GM23338 (cell line): ENCODE measurements at regions not wholly inside any gene's neighbourhood (a gene's known extent, or its start where the extent isn't known, plus 50 kb on each side); places are given as distances from the start of the nearest gene placed in this dataset.

Source experiments
- ATAC-seq: fragments of 200-7000 bp; cut with Tn5 transposase; 3 replicates; pipeline ENCODE4 v1.9.1; 2020
- DNase-seq: peaks from one replicate; pipeline ENCODE4 v3.0.0-alpha.2; 2015; ENCODE audit warnings: low spot score
- H2AFZ ChIP-seq: fragments of 200-600 bp; sonication (generic); 2 replicates; pipeline ENCODE4 v1.8.0; 2016; ENCODE audit warnings: antibody characterized with exemption, mild to moderate bottlenecking, moderate library complexity
- H3F3A ChIP-seq: fragments of 200-600 bp; sonication (generic); replicated peaks from 2 replicates; pipeline ENCODE4 v1.8.0; 2017; ENCODE audit warnings: antibody characterized with exemption, mixed run types, low read depth
- H3K27ac ChIP-seq: fragments of 200-600 bp; sonication (generic); 2 replicates; pipeline ENCODE4 v1.6.1; 2016; ENCODE audit warnings: low read depth
- H3K27me3 ChIP-seq: fragments of 200-600 bp; sonication (generic); 2 replicates; pipeline ENCODE4 v1.8.0; 2016; ENCODE audit warnings: mild to moderate bottlenecking, mixed run types, moderate library complexity; ENCODE audit not compliant: insufficient read depth
- H3K36me3 ChIP-seq: fragments of 200-600 bp; sonication (generic); 2 replicates; pipeline ENCODE4 v1.8.0; 2016; ENCODE audit warnings: mild to moderate bottlenecking; ENCODE audit not compliant: insufficient read depth
- H3K4me1 ChIP-seq: fragments of 200-600 bp; sonication (generic); 2 replicates; pipeline ENCODE4 v1.8.0; 2016; ENCODE audit warnings: mild to moderate bottlenecking, moderate library complexity; ENCODE audit not compliant: insufficient read depth
- H3K4me2 ChIP-seq: fragments of 200-600 bp; sonication (generic); 2 replicates; pipeline ENCODE4 v1.7.1; 2017; ENCODE audit warnings: mixed run types
- H3K4me3 ChIP-seq: fragments of 200-600 bp; sonication (generic); 2 replicates; pipeline ENCODE4 v1.6.1; 2016; ENCODE audit warnings: mixed run types
- H3K79me2 ChIP-seq: fragments of 200-600 bp; sonication (generic); replicated peaks from 2 replicates; pipeline ENCODE4 v1.8.0; 2017; ENCODE audit warnings: mild to moderate bottlenecking; ENCODE audit not compliant: insufficient read depth
- H3K9me2 ChIP-seq: fragments of 200-600 bp; sonication (generic); 2 replicates; pipeline ENCODE4 v1.8.0; 2017; ENCODE audit not compliant: insufficient read depth
- H4K20me1 ChIP-seq: fragments of 200-600 bp; sonication (generic); replicated peaks from 2 replicates; pipeline ENCODE4 v1.8.0; 2017; ENCODE audit warnings: mild to moderate bottlenecking; ENCODE audit not compliant: insufficient read depth
- H3K27ac Mint-ChIP-seq: 2 replicates; pipeline ENCODE4 v1.8.0; 2020; ENCODE audit warnings: inconsistent platforms, mild to moderate bottlenecking, moderate library complexity, mixed read lengths
- H3K27me3 Mint-ChIP-seq: 3 replicates; pipeline ENCODE4 v1.8.0; 2022; ENCODE audit warnings: low read depth, mild to moderate bottlenecking, moderate library complexity, mixed read lengths, inconsistent platforms; ENCODE audit not compliant: insufficient read depth, poor library complexity
- H3K36me3 Mint-ChIP-seq: 3 replicates; pipeline ENCODE4 v1.8.0; 2021; ENCODE audit warnings: low read depth, mild to moderate bottlenecking, inconsistent platforms, moderate library complexity, mixed read lengths
- H3K4me1 Mint-ChIP-seq: 3 replicates; pipeline ENCODE4 v1.8.0; 2020; ENCODE audit warnings: mild to moderate bottlenecking, inconsistent platforms, mixed read lengths
- H3K4me3 Mint-ChIP-seq: 3 replicates; pipeline ENCODE4 v1.8.0; 2021; ENCODE audit warnings: moderate library complexity, mild to moderate bottlenecking, inconsistent platforms, mixed read lengths
- H3K9me3 Mint-ChIP-seq: 3 replicates; pipeline ENCODE4 v1.8.0; 2020; ENCODE audit warnings: moderate library complexity, mild to moderate bottlenecking, inconsistent platforms, mixed read lengths
- CREB1 ChIP-seq: fragments of 250-450 bp; sonication (Bioruptor Pico); IDR thresholded peaks from 2 replicates; pipeline ENCODE4 v1.5.0; 2020; ENCODE audit warnings: low read depth, mild to moderate bottlenecking, moderate library complexity
- ETS1 ChIP-seq: IDR thresholded peaks from 2 replicates; pipeline ENCODE4 v1.6.1; 2016; ENCODE audit warnings: antibody characterized with exemption
- EZH2 ChIP-seq: fragments of 200-600 bp; sonication (generic); IDR thresholded peaks from one replicate; pipeline ENCODE4 v1.8.0; 2017; ENCODE audit warnings: antibody characterized with exemption, mild to moderate bottlenecking, low read depth; ENCODE audit not compliant: unreplicated experiment
- EZH2phosphoT487 ChIP-seq: fragments of 200-600 bp; sonication (generic); IDR thresholded peaks from one replicate; pipeline ENCODE4 v1.8.1; 2018; ENCODE audit warnings: antibody characterized with exemption; ENCODE audit not compliant: unreplicated experiment
- JUNB ChIP-seq: IDR thresholded peaks from one replicate; pipeline ENCODE4 v1.6.1; 2016; ENCODE audit warnings: antibody characterized with exemption; ENCODE audit not compliant: unreplicated experiment
- NANOG ChIP-seq: IDR thresholded peaks from 2 replicates; pipeline ENCODE4 v1.6.1; 2016; ENCODE audit warnings: antibody characterized with exemption, borderline replicate concordance
- POLR2AphosphoS5 ChIP-seq: IDR thresholded peaks from 2 replicates; pipeline ENCODE4 v1.6.1; 2016; ENCODE audit warnings: antibody characterized with exemption, low read depth
- STAT1 ChIP-seq: IDR thresholded peaks from one replicate; pipeline ENCODE4 v1.6.1; 2016; ENCODE audit warnings: antibody characterized with exemption; ENCODE audit not compliant: unreplicated experiment
- ZNF114 ChIP-seq: fragments of 250-450 bp; sonication (Bioruptor Pico); IDR thresholded peaks from 2 replicates; pipeline ENCODE4 v1.5.0; 2020; ENCODE audit warnings: mild to moderate bottlenecking, moderate library complexity
- ZNF331 ChIP-seq: fragments of 250-450 bp; sonication (Bioruptor Pico); IDR thresholded peaks from 2 replicates; pipeline ENCODE4 v1.5.0; 2020; ENCODE audit warnings: low read depth, mild to moderate bottlenecking, moderate library complexity
- TF ChIP-seq, protein P1 (sequence below): IDR thresholded peaks from one replicate; pipeline ENCODE4 v1.6.1; 2018; ENCODE audit warnings: antibody characterized with exemption; ENCODE audit not compliant: unreplicated experiment
- TF ChIP-seq, protein P2 (sequence below): fragments of 250-450 bp; sonication (Bioruptor Pico); IDR thresholded peaks from 2 replicates; pipeline ENCODE4 v1.5.0; 2020; ENCODE audit warnings: mild to moderate bottlenecking, moderate library complexity
- TF ChIP-seq, protein P3 (sequence below), 2 experiments: fragments of 200-600 bp in 1 of 2; sonication (generic) in 1 of 2; conservative IDR thresholded peaks; 2 replicates each; pipeline versions ENCODE4 v1.5.1 to v1.6.1; 2016 to 2017; ENCODE audit warnings: antibody characterized with exemption in 2 of 2, low read depth in 2 of 2, mild to moderate bottlenecking in 2 of 2, moderate library complexity in 1 of 2

DNA sequence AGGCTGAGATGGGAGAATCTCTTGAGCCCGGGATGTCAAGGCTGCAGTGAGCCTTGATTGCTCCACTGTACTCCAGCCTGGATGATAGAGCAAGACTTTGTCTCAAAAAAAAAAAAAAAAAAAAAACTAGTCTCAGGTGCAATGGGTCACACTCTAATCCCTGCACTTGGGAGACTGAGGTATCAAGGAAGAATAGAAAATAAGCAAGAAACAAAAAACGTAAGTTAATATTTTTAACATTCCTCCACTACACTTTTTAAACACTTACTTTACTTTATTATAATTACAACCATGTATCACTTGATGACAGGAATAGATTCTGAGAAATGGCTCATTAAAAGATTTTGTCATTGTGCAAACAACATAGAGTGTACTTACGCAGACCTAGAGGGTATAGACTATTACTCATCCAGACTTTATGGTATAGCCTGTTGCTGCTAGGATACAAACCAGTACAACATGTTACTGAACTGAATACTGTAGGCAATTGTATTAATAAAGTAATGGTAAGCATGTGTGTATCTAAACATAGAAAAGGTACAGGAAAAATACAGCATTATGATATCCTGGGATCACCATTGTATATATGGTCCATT is 1244.1 kb upstream of the ADGRL4 start:
- TF ChIP-seq, protein P1, sequence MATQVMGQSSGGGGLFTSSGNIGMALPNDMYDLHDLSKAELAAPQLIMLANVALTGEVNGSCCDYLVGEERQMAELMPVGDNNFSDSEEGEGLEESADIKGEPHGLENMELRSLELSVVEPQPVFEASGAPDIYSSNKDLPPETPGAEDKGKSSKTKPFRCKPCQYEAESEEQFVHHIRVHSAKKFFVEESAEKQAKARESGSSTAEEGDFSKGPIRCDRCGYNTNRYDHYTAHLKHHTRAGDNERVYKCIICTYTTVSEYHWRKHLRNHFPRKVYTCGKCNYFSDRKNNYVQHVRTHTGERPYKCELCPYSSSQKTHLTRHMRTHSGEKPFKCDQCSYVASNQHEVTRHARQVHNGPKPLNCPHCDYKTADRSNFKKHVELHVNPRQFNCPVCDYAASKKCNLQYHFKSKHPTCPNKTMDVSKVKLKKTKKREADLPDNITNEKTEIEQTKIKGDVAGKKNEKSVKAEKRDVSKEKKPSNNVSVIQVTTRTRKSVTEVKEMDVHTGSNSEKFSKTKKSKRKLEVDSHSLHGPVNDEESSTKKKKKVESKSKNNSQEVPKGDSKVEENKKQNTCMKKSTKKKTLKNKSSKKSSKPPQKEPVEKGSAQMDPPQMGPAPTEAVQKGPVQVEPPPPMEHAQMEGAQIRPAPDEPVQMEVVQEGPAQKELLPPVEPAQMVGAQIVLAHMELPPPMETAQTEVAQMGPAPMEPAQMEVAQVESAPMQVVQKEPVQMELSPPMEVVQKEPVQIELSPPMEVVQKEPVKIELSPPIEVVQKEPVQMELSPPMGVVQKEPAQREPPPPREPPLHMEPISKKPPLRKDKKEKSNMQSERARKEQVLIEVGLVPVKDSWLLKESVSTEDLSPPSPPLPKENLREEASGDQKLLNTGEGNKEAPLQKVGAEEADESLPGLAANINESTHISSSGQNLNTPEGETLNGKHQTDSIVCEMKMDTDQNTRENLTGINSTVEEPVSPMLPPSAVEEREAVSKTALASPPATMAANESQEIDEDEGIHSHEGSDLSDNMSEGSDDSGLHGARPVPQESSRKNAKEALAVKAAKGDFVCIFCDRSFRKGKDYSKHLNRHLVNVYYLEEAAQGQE = no peak
- TF ChIP-seq CREB1 = no peak
- TF ChIP-seq, protein P2, sequence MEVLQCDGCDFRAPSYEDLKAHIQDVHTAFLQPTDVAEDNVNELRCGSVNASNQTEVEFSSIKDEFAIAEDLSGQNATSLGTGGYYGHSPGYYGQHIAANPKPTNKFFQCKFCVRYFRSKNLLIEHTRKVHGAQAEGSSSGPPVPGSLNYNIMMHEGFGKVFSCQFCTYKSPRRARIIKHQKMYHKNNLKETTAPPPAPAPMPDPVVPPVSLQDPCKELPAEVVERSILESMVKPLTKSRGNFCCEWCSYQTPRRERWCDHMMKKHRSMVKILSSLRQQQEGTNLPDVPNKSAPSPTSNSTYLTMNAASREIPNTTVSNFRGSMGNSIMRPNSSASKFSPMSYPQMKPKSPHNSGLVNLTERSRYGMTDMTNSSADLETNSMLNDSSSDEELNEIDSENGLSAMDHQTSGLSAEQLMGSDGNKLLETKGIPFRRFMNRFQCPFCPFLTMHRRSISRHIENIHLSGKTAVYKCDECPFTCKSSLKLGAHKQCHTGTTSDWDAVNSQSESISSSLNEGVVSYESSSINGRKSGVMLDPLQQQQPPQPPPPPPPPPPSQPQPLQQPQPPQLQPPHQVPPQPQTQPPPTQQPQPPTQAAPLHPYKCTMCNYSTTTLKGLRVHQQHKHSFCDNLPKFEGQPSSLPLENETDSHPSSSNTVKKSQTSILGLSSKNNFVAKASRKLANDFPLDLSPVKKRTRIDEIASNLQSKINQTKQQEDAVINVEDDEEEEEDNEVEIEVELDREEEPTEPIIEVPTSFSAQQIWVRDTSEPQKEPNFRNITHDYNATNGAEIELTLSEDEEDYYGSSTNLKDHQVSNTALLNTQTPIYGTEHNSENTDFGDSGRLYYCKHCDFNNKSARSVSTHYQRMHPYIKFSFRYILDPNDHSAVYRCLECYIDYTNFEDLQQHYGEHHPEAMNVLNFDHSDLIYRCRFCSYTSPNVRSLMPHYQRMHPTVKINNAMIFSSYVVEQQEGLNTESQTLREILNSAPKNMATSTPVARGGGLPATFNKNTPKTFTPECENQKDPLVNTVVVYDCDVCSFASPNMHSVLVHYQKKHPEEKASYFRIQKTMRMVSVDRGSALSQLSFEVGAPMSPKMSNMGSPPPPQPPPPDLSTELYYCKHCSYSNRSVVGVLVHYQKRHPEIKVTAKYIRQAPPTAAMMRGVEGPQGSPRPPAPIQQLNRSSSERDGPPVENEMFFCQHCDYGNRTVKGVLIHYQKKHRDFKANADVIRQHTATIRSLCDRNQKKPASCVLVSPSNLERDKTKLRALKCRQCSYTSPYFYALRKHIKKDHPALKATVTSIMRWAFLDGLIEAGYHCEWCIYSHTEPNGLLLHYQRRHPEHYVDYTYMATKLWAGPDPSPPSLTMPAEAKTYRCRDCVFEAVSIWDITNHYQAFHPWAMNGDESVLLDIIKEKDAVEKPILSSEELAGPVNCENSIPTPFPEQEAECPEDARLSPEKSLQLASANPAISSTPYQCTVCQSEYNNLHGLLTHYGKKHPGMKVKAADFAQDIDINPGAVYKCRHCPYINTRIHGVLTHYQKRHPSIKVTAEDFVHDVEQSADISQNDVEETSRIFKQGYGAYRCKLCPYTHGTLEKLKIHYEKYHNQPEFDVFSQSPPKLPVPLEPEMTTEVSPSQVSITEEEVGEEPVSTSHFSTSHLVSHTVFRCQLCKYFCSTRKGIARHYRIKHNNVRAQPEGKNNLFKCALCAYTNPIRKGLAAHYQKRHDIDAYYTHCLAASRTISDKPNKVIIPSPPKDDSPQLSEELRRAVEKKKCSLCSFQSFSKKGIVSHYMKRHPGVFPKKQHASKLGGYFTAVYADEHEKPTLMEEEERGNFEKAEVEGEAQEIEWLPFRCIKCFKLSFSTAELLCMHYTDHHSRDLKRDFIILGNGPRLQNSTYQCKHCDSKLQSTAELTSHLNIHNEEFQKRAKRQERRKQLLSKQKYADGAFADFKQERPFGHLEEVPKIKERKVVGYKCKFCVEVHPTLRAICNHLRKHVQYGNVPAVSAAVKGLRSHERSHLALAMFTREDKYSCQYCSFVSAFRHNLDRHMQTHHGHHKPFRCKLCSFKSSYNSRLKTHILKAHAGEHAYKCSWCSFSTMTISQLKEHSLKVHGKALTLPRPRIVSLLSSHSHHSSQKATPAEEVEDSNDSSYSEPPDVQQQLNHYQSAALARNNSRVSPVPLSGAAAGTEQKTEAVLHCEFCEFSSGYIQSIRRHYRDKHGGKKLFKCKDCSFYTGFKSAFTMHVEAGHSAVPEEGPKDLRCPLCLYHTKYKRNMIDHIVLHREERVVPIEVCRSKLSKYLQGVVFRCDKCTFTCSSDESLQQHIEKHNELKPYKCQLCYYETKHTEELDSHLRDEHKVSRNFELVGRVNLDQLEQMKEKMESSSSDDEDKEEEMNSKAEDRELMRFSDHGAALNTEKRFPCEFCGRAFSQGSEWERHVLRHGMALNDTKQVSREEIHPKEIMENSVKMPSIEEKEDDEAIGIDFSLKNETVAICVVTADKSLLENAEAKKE = no peak
- no peak for TF ChIP-seq EZH2phosphoT487
- TF ChIP-seq NANOG = no peak
- no peak for TF ChIP-seq EZH2
- TF ChIP-seq STAT1 = no peak
- TF ChIP-seq POLR2AphosphoS5 = no peak
- TF ChIP-seq JUNB = no peak
- no peak for TF ChIP-seq ZNF114
- TF ChIP-seq ZNF331 = no peak
- TF ChIP-seq, protein P3, sequence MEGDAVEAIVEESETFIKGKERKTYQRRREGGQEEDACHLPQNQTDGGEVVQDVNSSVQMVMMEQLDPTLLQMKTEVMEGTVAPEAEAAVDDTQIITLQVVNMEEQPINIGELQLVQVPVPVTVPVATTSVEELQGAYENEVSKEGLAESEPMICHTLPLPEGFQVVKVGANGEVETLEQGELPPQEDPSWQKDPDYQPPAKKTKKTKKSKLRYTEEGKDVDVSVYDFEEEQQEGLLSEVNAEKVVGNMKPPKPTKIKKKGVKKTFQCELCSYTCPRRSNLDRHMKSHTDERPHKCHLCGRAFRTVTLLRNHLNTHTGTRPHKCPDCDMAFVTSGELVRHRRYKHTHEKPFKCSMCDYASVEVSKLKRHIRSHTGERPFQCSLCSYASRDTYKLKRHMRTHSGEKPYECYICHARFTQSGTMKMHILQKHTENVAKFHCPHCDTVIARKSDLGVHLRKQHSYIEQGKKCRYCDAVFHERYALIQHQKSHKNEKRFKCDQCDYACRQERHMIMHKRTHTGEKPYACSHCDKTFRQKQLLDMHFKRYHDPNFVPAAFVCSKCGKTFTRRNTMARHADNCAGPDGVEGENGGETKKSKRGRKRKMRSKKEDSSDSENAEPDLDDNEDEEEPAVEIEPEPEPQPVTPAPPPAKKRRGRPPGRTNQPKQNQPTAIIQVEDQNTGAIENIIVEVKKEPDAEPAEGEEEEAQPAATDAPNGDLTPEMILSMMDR (conservative IDR thresholded peaks at IDR 0.05; ENCODE audit: low read depth in 2 of 2) = no peak
- TF ChIP-seq ETS1 = no peak
- no peaks in the 10 kb centered on the region for H3K4me1 Mint-ChIP-seq
- Histone ChIP-seq H3K4me2 (no peak overlapping the region), H3K4me3 (no peak overlapping the region), H2AFZ (no peak overlapping the region), H3F3A (no peaks in the 10 kb centered on the region), H3K27ac (no peak overlapping the region), H3K36me3 (no peaks in the 10 kb centered on the region), H3K27me3 (no peaks in the 10 kb centered on the region), H4K20me1 (no peaks in the 10 kb centered on the region), H3K9me2 (peaks cover 6% of the 10 kb centered on the region; the same call in 1 of the 2 replicates), H3K79me2 (no peaks in the 10 kb centered on the region), H3K4me1 (no peaks in the 10 kb centered on the region)
- H3K27ac Mint-ChIP-seq = no peak overlapping the region
- no peaks in the 10 kb centered on the region for H3K27me3 Mint-ChIP-seq
- DNase-seq = no peak
- peaks cover 6% of the 10 kb centered on the region; the same call in 2 of the 3 replicates for H3K36me3 Mint-ChIP-seq
- no peak overlapping the region for H3K4me3 Mint-ChIP-seq
- ATAC-seq = no peak
- H3K9me3 Mint-ChIP-seq = peaks cover 15% of the 10 kb centered on the region
